ENCODE measurements at regions not wholly inside any gene's neighbourhood (a gene's known extent, or its start where the extent isn't known, plus 50 kb on each side); places are given as distances from the start of the nearest gene placed in this dataset.

DNA sequence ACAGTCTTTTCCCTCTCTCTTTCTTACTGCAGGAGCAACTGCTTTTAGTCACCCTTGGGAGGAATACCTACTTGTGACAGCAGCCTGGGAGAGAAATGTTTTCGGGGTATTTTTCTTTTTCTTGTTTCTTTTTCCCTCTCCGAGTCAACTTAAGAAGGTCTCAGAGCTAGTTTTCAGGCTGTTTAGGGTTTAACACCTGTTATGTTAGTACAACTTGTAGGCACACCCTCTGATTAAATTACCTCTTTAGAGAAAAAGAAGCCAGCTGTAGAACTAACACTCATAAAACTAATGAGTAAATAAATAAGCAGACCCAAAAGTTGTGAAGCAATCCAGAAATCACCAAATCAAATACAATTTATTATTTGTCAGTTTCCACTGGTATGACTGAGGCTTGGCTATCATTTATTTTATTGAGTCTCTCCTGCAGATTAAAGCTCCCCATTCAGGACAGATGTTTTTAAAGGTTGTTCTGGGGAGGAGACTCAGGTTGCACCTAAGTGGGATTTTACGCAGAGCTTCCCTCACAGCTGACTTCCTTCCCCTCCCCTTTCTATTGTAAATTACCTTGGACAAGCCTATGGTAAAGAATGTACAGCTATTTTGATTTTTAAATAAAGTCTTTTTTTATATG is 112.5 kb downstream of the FOXB1 start:
- no peak for TF ChIP-seq POLR2A (IDR thresholded peaks at IDR 0.05; ENCODE audit: low read depth, low read length)
- TF ChIP-seq POLR2AphosphoS5 (IDR thresholded peaks at IDR 0.05; ENCODE audit: low read depth, low read length) = no peak
- TF ChIP-seq TAF1 (IDR thresholded peaks at IDR 0.05; ENCODE audit: borderline replicate concordance, low read depth, low read length) = no peak
